ENCODE measurements at regions not wholly inside any gene's neighbourhood (a gene's known extent, or its start where the extent isn't known, plus 50 kb on each side); places are given as distances from the start of the nearest gene placed in this dataset.

- TF ChIP-seq CTCF (IDR thresholded peaks at IDR 0.05) (no peak), POLR2AphosphoS5 (IDR thresholded peaks at IDR 0.05) (no peak), POLR2A (IDR thresholded peaks at IDR 0.05; ENCODE audit: low read depth) (no peak), EP300 (IDR thresholded peaks at IDR 0.05) (no peak)
Measured at GRCh38 chr22:34114406-34114805, 194.1 kb upstream of the LARGE1 start.
